Neutrophil (primary cell): ENCODE measurements at regions not wholly inside any gene's neighbourhood (a gene's known extent, or its start where the extent isn't known, plus 50 kb on each side); places are given as distances from the start of the nearest gene placed in this dataset.

Experiments used
- H3K27ac ChIP-seq: fragments of 200-600 bp; sonication (generic); 2 replicates; pipeline ENCODE4 v1.5.1; 2016; ENCODE audit warnings: mild to moderate bottlenecking, moderate library complexity
- H3K27me3 ChIP-seq: fragments of 200-600 bp; sonication (generic); 2 replicates; pipeline ENCODE4 v1.6.0; 2016; ENCODE audit warnings: mild to moderate bottlenecking
- H3K36me3 ChIP-seq: fragments of 200-600 bp; sonication (generic); 2 replicates; pipeline ENCODE4 v1.5.1; 2017
- H3K4me1 ChIP-seq, 2 experiments: fragments of 200-600 bp in 1 of 2; sonication (generic) in 1 of 2; 1 replicate in 1 of 2; 2 replicates in 1 of 2; pipeline versions ENCODE4 v1.5.1 to v1.6.1; 2013 to 2016; ENCODE audit warnings: low read depth in 1 of 2, low read length in 1 of 2, mild to moderate bottlenecking in 1 of 2, moderate library complexity in 1 of 2; ENCODE audit not compliant: control insufficient read depth in 1 of 2, insufficient read depth in 1 of 2
- H3K4me3 ChIP-seq, 2 experiments: fragments of 200-600 bp in 1 of 2; sonication (generic) in 1 of 2; 1 replicate in 1 of 2; 2 replicates in 1 of 2; pipeline ENCODE4 v1.5.1; 2013 to 2016; ENCODE audit warnings: low read depth in 1 of 2, low read length in 1 of 2, mild to moderate bottlenecking in 1 of 2, moderate library complexity in 1 of 2
- H3K9me3 ChIP-seq: fragments of 200-600 bp; sonication (generic); 2 replicates; pipeline ENCODE4 v1.5.1; 2016
- CTCF ChIP-seq: fragments of 200-600 bp; sonication (generic); IDR thresholded peaks from 2 replicates; pipeline ENCODE4 v1.5.1; 2016; ENCODE audit warnings: antibody characterized with exemption

- Histone ChIP-seq H3K27ac (no peak overlapping the region), H3K4me1 (peaks cover 9 to 12% of the 10 kb centered on the region in 2 experiments), H3K27me3 (no peaks in the 10 kb centered on the region), H3K4me3 (no peak overlapping the region), H3K36me3 (no peaks in the 10 kb centered on the region), H3K9me3 (no peaks in the 10 kb centered on the region)
- TF ChIP-seq CTCF: no peak
Measured at GRCh38 chr3:71876135-71877105, 91.5 kb upstream of the PROK2 start.

GRCh38 chr3:71875461-71875947, 90.6 kb upstream of the PROK2 start:
- H3K27me3 ChIP-seq: peaks cover under 1% of the 10 kb centered on the region
- H3K36me3 ChIP-seq: no peaks in the 10 kb centered on the region
- peak; percentile 89 for TF ChIP-seq CTCF
- H3K4me1 ChIP-seq: peaks cover 9 to 12% of the 10 kb centered on the region in 2 experiments
- H3K9me3 ChIP-seq: no peaks in the 10 kb centered on the region
- no peak overlapping the region for H3K4me3 ChIP-seq
- H3K27ac ChIP-seq: no peak overlapping the region

- no peaks in the 10 kb centered on the region for H3K36me3 ChIP-seq
- H3K9me3 ChIP-seq: no peaks in the 10 kb centered on the region
- H3K4me1 ChIP-seq: peaks cover 9 to 12% of the 10 kb centered on the region in 2 experiments
- no peak for TF ChIP-seq CTCF
- H3K27me3 ChIP-seq: peaks cover 7% of the 10 kb centered on the region
- H3K4me3 ChIP-seq: no peak overlapping the region
- H3K27ac ChIP-seq: no peak overlapping the region
Measured at GRCh38 chr3:71874618-71875017, 89.7 kb upstream of the PROK2 start.

GRCh38 chr3:71873093-71873611, 88.2 kb upstream of the PROK2 start:
- Histone ChIP-seq H3K4me3 (no peak overlapping the region), H3K36me3 (no peaks in the 10 kb centered on the region)
- no peak for TF ChIP-seq CTCF

GRCh38 chr3:71872256-71872655, 87.3 kb upstream of the PROK2 start:
- no peak overlapping the region for H3K27ac ChIP-seq
- no peak for TF ChIP-seq CTCF
- peaks cover 9 to 12% of the 10 kb centered on the region in 2 experiments for H3K4me1 ChIP-seq
- H3K36me3 ChIP-seq: no peaks in the 10 kb centered on the region
- H3K27me3 ChIP-seq: peaks cover 7% of the 10 kb centered on the region
- H3K9me3 ChIP-seq: no peaks in the 10 kb centered on the region
- H3K4me3 ChIP-seq: no peak overlapping the region

More at GRCh38 chr3:71873093-71873611, 88.2 kb upstream of the PROK2 start:
- peaks cover 7% of the 10 kb centered on the region for H3K27me3 ChIP-seq
- H3K27ac ChIP-seq: no peak overlapping the region
- H3K4me1 ChIP-seq: peaks cover 9 to 12% of the 10 kb centered on the region in 2 experiments
- H3K9me3 ChIP-seq: no peaks in the 10 kb centered on the region
